ENCODE measurements at regions not wholly inside any gene's neighbourhood (a gene's known extent, or its start where the extent isn't known, plus 50 kb on each side); places are given as distances from the start of the nearest gene placed in this dataset.

GRCh38 chr13:105612541-105612940, 922.9 kb downstream of the EFNB2 start:
- Histone ChIP-seq H3K9me3 (no peaks in the 10 kb centered on the region), H3K4me1 (peaks cover 0 to 27% (median 14%) of the 10 kb centered on the region in 4 donors), H3K4me3 (no peak overlapping the region), H3K27ac (no peak overlapping the region), H3K36me3 (no peaks in the 10 kb centered on the region), H3K27me3 (no peaks in the 10 kb centered on the region)
- no peak for DNase-seq
- intact Hi-C loops (cut with DNase I), result no loop called here
- TF ChIP-seq POLR2A (IDR thresholded peaks at IDR 0.05) (no peak), EP300 (IDR thresholded peaks at IDR 0.05) (no peak), POLR2AphosphoS5 (IDR thresholded peaks at IDR 0.05) (no peak)
- TF ChIP-seq, protein P1, sequence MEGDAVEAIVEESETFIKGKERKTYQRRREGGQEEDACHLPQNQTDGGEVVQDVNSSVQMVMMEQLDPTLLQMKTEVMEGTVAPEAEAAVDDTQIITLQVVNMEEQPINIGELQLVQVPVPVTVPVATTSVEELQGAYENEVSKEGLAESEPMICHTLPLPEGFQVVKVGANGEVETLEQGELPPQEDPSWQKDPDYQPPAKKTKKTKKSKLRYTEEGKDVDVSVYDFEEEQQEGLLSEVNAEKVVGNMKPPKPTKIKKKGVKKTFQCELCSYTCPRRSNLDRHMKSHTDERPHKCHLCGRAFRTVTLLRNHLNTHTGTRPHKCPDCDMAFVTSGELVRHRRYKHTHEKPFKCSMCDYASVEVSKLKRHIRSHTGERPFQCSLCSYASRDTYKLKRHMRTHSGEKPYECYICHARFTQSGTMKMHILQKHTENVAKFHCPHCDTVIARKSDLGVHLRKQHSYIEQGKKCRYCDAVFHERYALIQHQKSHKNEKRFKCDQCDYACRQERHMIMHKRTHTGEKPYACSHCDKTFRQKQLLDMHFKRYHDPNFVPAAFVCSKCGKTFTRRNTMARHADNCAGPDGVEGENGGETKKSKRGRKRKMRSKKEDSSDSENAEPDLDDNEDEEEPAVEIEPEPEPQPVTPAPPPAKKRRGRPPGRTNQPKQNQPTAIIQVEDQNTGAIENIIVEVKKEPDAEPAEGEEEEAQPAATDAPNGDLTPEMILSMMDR (IDR thresholded peaks at IDR 0.05), result no peak
- 88 to 91% methylated on average over 5 of the region's 5 CpGs for WGBS, 2 donors

- Histone ChIP-seq H3K4me3 (no peak overlapping the region), H3K36me3 (no peaks in the 10 kb centered on the region), H3K27ac (no peak overlapping the region), H3K9me3 (no peaks in the 10 kb centered on the region), H3K4me1 (peaks cover 0 to 27% (median 14%) of the 10 kb centered on the region in 4 donors), H3K27me3 (no peaks in the 10 kb centered on the region)
- TF ChIP-seq EP300 (IDR thresholded peaks at IDR 0.05), result no peak
- TF ChIP-seq, protein P1 (IDR thresholded peaks at IDR 0.05), result no peak
- TF ChIP-seq POLR2AphosphoS5 (IDR thresholded peaks at IDR 0.05), result no peak
- TF ChIP-seq POLR2A (IDR thresholded peaks at IDR 0.05), result no peak
- DNase-seq, result no peak
- intact Hi-C loops (cut with DNase I), result no loop called here
- WGBS, 2 donors, result 54 to 78% methylated on average over 5 of the region's 5 CpGs
Measured at GRCh38 chr13:105611424-105611823, 924.0 kb downstream of the EFNB2 start.

GRCh38 chr13:105608104-105608503, 927.4 kb downstream of the EFNB2 start:
- no peaks in the 10 kb centered on the region for H3K36me3 ChIP-seq
- DNase-seq, result no peak
- 9 to 38% methylated on average over 2 of the region's 2 CpGs for WGBS, 2 donors
- intact Hi-C loops (cut with DNase I), result no loop called here
- H3K9me3 ChIP-seq, result no peaks in the 10 kb centered on the region
- no peak overlapping the region for H3K4me3 ChIP-seq
- TF ChIP-seq EP300 (IDR thresholded peaks at IDR 0.05) (no peak), POLR2AphosphoS5 (IDR thresholded peaks at IDR 0.05) (no peak), POLR2A (IDR thresholded peaks at IDR 0.05) (no peak)
- TF ChIP-seq, protein P1 (IDR thresholded peaks at IDR 0.05), result no peak
- peaks cover 0 to 32% (median 19%) of the 10 kb centered on the region in 4 donors for H3K4me1 ChIP-seq
- no peak overlapping the region for H3K27ac ChIP-seq
- H3K27me3 ChIP-seq, result no peaks in the 10 kb centered on the region

DNA sequence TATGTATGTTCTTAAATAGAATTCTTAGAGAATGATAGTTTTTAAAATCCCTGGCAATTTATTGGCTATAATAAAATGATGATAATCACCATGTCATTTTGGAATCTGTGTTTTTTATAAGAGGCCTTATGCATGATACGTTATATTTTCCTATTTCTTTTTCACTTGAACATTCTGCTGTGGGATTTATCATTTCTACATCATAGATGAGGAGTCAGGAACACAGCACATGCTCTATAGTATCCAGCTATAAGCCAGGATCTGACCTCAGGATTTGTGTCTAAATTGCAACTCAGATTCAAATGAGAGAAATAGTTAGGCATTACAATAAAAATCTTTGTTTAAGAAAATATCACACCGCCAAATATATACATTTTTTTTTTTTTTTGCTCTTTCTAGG, 928.0 kb downstream of the EFNB2 start:
- 84 to 87% methylated on average over 2 of the region's 2 CpGs for WGBS, 2 donors
- Histone ChIP-seq H3K36me3 (no peaks in the 10 kb centered on the region), H3K27ac (no peak overlapping the region), H3K9me3 (no peaks in the 10 kb centered on the region), H3K27me3 (no peaks in the 10 kb centered on the region), H3K4me1 (peaks cover 0 to 34% (median 20%) of the 10 kb centered on the region in 4 donors), H3K4me3 (no peak overlapping the region)
- no peak for TF ChIP-seq POLR2A (IDR thresholded peaks at IDR 0.05)
- intact Hi-C loops (cut with DNase I), result no loop called here
- DNase-seq, result no peak

DNA sequence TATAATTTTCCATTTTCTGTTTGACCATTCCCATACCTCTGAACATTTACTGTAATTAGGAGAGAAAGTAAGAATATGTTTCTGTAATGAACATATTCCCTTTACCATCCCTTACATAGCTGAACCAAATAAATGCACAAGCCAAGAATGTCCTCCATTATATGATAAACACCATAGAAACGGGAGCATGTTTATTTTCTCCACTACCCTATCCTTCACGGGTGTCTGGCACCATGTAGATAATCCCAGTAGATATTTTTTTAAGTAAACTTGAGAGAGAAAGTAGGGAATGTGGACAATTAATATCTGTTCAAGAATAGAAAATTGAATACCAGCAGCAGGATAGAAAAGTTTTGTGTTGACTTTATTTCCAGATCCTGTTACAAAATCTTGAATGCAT, 928.4 kb downstream of the EFNB2 start:
- H3K4me1 ChIP-seq, result peaks cover 0 to 30% (median 16%) of the 10 kb centered on the region in 4 donors
- no peaks in the 10 kb centered on the region for H3K27me3 ChIP-seq
- H3K4me3 ChIP-seq, result no peak overlapping the region
- DNase-seq, result no peak
- H3K36me3 ChIP-seq, result no peaks in the 10 kb centered on the region
- intact Hi-C loops (cut with DNase I), result no loop called here
- H3K9me3 ChIP-seq, result no peaks in the 10 kb centered on the region
- no peak for TF ChIP-seq POLR2AphosphoS5 (IDR thresholded peaks at IDR 0.05)
- TF ChIP-seq EP300 (IDR thresholded peaks at IDR 0.05), result no peak
- TF ChIP-seq, protein P1 (IDR thresholded peaks at IDR 0.05), result no peak
- TF ChIP-seq POLR2A (IDR thresholded peaks at IDR 0.05), result no peak
- no peak overlapping the region for H3K27ac ChIP-seq
- WGBS, 2 donors, result 26 to 49% methylated on average over 2 of the region's 2 CpGs
